ENCODE measurements at regions not wholly inside any gene's neighbourhood (a gene's known extent, or its start where the extent isn't known, plus 50 kb on each side); places are given as distances from the start of the nearest gene placed in this dataset.
"Not testable (repeated sequence)": the region's sequence is repeated elsewhere in the genome, so short reads cannot be mapped to it uniquely, and the experiment has no call there.

- no peak for DNase-seq (ENCODE audit: low read depth in 3 of 3)
Measured at GRCh38 chr2:75896779-75897366, 186.2 kb upstream of the GCFC2 start.

DNA sequence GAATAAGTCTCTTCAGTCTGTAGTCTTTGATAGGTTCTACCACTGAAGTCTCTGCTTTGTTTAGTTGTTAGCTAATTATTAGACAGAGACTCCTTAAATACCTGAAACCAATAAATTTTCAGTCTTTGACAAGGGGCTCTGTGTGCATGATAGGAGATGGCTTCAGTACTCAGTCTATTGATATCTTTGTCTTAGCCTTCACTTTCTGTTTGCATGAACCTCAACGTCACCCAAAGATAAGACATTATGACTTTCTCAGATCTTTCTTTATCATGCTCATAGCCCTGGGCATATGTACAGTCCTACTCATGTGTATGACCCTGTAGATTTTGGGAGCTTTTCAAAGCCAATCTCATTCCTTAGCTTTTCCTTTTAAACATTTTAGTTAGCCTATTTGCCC is 183.5 kb upstream of the GCFC2 start:
- no peak for DNase-seq (ENCODE audit: low read depth in 3 of 3)

DNA sequence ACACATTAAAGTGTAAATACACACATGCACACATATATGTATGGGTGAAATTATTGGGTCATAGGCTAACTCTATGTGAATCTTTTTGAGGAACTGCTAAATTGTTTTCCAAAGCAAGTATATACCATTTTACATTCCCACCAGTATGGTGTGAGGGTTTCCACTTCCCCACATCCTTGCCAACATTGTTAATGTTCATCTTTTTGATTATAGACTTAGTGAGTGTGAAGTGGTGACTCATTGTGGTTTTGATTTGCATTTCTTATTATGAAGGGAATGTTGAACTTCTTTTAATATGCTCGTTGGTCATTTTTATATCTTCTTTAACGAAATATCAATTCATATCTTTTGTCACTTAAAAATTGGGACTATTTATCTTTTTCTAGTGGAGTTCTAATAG is 181.8 kb upstream of the GCFC2 start:
- no peak for DNase-seq (ENCODE audit: low read depth in 3 of 3)

DNA sequence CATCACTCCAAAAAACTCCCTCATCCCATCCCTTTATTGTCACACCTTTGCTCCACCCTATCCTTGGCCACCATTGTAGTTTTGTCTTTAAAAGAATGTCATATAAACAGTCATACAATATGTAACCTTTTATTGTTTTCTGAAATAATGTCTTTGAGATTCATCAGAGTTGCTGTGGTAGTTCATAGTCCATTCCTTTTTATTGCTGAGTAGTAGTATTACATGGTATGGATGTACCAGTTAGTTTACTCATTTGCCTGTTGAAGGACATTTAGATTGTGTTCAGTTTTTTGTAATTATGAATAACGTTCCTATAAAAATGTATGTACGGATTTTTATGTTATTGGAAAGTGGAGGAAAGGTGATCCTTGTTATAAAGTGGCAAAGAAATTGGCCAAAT is 171.8 kb upstream of the GCFC2 start:
- no peak for DNase-seq (ENCODE audit: low read depth in 3 of 3)

GRCh38 chr2:75875606-75876005 is 164.9 kb upstream of the GCFC2 start:
- not testable (repeated sequence) for DNase-seq (ENCODE audit: low read depth in 3 of 3)

- not testable (repeated sequence) for DNase-seq (ENCODE audit: low read depth in 3 of 3)
Measured at GRCh38 chr2:75871762-75872614, 161.3 kb upstream of the GCFC2 start.

DNA sequence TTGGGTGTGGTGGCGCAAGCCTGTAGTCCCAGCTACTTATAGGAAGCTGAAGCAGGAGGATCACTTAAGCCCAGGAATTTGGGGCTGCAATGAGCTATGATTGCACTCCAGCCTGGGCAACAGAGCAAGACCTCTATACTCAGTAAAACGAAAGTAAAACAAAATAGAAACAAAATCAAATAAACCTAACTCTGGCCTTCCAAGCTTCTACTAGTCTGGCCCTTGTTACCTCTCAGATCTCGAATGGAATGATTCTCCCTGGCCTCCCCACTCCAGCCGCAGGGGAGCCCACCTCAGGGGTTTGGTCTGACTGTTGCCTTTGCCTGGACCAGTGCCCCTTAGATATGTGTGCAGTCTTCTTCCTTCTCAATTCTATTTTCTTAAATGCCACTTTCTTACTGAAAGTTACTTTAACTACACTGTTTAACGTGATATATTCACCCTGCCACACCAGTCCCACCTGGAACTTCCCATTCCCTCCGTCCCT is 160.0 kb upstream of the GCFC2 start:
- DNase-seq (ENCODE audit: low read depth in 3 of 3): no peak

DNA sequence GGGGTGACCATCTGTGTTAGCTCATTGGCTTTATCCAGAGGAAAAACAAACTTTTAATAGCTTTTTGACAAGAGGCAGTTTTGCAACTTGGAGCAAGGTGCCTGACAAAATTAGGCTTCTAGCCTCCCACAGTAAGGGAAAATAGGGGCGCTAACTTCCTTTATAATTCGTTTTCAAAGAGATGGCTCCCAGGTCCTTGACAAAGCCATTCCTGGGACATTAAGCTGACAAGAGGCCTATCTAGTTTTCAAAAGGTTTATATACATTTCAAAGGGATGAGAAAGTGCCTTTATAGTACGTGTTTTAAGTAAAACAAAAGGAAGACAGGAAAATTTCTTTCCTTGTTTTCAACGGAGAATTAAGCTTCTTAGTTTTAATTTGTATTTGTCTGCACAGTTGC is 159.4 kb upstream of the GCFC2 start:
- DNase-seq (ENCODE audit: low read depth in 3 of 3): no peak

DNA sequence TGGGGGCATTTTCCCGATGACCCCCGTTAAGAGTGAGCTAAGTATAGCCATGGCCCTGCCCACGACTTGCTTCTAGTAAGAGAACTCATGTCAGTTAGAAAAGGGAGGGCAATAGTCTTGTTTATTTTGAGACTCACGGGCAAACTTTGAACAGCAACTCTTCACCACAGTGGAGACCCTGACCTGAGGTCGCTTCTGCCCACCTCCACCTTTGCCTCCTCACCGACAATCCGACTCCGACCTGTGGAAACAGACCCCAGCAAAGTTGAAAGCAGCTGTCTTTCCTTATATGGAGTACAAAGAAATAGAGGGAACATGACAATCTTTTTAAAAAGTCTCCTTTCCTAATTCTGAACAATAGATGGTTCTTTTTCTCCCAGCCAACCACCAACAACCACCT is 155.0 kb upstream of the GCFC2 start:
- DNase-seq (ENCODE audit: low read depth in 3 of 3): no peak

- no peak for DNase-seq (ENCODE audit: low read depth in 3 of 3)
Measured at GRCh38 chr2:75865083-75865482, 154.4 kb upstream of the GCFC2 start.

GRCh38 chr2:75862547-75862946 is 151.8 kb upstream of the GCFC2 start:
- DNase-seq (ENCODE audit: low read depth in 3 of 3): no peak

DNA sequence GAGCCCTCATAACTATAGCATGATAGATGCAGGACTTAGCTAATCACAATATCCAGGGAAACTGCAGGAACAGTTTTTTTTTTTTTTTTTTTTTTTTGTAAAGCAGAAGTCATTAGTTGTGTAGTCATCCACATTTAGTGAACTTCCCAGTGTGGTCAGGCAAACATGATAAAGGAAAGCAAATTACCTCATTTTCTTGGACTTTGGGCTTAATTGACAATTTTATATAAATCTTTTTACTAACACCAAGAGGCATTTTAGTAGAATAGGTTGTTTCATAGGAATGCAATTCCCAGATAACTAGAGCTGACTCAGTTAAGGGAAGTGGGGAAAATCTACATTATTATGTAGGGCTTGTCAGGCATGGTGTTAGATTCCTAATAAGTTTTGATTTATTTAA is 142.7 kb upstream of the GCFC2 start:
- no peak for DNase-seq (ENCODE audit: low read depth in 3 of 3)

DNA sequence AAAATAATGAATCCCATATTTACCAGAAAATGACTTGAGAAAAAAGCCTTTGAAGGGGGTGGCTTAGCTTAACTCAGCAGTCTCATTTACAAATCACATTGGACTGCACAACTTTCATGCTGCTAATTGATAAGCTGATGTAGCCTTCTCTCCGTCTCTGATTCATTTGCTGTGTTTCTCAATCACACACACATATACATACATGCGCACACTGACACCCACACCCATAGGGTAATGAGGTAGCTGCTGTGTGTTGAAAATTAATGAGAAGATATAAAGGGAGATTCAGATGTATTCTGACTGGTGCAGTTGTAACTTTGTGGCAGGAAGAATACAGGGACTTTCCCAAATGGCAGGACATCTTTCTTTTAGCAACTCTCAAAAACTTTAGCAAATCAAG is 141.9 kb upstream of the GCFC2 start:
- DNase-seq (ENCODE audit: low read depth in 3 of 3): no peak

- DNase-seq (ENCODE audit: low read depth in 3 of 3): no peak
Measured at GRCh38 chr2:75846683-75847190, 136.0 kb upstream of the GCFC2 start.

DNA sequence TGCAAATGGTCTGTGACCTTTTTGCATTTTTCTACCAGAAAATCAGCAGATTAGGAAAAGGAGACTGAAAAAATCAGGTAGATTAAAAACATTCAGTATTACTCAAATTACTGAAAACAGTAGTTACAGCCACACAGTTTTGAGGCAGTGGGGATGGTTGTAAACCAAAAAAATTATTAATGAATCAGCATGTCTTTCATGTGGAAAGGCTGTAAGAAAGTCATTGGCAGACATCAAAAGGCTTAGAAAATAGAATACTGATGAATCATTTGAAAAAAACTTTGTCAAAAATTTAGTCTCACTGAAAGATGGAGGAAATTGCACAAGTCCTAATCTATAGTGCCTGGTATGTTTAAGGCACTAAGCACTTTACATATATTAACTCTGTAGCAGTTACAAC is 133.9 kb upstream of the GCFC2 start:
- no peak for DNase-seq (ENCODE audit: low read depth in 3 of 3)

GRCh38 chr2:75834588-75834987 is 123.9 kb upstream of the GCFC2 start:
- DNase-seq (ENCODE audit: low read depth in 3 of 3): not testable (repeated sequence)

- no peak for DNase-seq (ENCODE audit: low read depth in 3 of 3)
Measured at GRCh38 chr2:75833386-75833785, 122.7 kb upstream of the GCFC2 start.

- no peak for DNase-seq (ENCODE audit: low read depth in 3 of 3)
Measured at GRCh38 chr2:75828826-75829225, 118.1 kb upstream of the GCFC2 start.

DNA sequence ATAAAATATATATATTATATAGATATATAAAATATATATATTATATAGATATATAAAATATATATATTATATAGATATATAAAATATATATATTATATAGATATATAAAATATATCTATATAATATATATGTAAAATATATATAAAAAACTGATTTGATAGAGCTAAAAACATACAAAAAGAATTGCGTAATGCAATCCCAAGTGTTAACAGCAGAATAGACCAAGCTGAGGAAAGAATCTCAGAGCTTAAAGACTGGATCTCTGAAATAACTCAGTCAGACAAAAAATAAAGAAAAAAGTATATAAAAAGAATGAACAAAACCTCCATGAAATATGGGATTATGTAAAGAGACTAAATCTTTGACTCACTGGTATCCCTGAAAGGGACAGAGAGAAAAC is 112.8 kb upstream of the GCFC2 start:
- DNase-seq (ENCODE audit: low read depth in 3 of 3): not testable (repeated sequence)

- no peak for DNase-seq (ENCODE audit: low read depth in 3 of 3)
Measured at GRCh38 chr2:75822336-75822735, 111.6 kb upstream of the GCFC2 start.

DNA sequence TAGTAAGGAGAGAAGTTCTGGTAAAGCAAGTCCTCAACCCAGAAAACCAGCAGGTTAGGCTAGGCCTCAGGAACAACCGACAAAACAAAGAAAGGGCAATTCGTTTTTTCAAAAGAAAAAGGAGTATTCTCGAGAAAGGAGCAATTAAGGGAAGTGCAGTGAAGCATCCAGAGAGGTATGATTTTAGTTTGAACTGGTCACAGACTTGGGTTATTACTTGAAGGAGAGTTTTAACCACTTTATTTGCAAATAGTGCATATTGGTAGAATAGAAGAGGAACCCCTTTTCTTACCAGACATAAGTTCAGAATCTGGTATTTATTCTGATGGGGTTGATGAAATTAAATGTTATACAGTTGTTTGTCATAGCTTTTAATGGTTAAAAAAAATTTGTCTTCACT is 110.0 kb upstream of the GCFC2 start:
- DNase-seq (ENCODE audit: low read depth in 3 of 3): no peak

DNA sequence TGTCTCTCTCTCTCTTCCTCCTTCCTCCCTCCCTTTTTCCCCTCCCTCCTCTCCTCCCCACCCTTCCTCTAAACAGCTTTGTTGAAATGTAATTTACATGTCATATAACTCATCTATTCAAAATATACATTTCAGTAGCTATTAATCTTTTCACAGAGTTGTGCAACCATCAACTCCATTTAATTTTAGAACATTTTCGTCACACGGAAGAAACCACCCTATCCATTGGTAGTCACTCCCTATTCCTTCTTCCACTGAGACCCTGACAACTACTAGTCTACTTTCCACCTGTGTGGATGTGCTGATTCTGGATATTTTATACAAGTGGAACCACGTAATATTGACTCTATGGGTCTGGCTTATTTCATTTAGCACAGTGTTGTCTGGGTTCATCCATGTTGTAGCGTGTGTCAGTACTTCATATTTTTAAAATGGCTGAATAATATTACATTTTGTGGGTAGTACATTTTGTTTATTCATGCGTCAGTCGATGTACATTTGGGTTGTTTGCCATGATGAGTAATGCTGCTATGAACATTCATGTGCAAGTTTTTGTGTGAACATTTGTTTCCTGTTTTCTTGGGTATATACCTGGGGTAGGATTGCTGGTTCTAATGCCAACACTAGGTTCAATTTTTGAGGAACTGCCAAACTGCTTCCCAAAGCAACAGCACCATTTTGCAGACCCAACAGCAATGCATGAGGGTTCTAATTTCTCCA is 100.1 kb upstream of the GCFC2 start:
- DNase-seq (ENCODE audit: low read depth in 3 of 3): no peak

All from stimulated activated CD4-positive, alpha-beta T cell treated with anti-CD3 and anti-CD28 coated beads, TNF-alpha, amount 100 ng/mL, for 24 hours (primary cell).